ENCODE measurements at regions not wholly inside any gene's neighbourhood (a gene's known extent, or its start where the extent isn't known, plus 50 kb on each side); places are given as distances from the start of the nearest gene placed in this dataset.

GRCh38 chr3:161577662-161578061 lies 81.1 kb downstream of the OTOL1 start:
- TF ChIP-seq POLR2A (IDR thresholded peaks at IDR 0.05) (no peak), EP300 (IDR thresholded peaks at IDR 0.05) (no peak), CTCF (IDR thresholded peaks at IDR 0.05) (no peak)

All from tibial nerve (tissue), 4 donors.